ENCODE measurements at regions not wholly inside any gene's neighbourhood (a gene's known extent, or its start where the extent isn't known, plus 50 kb on each side); places are given as distances from the start of the nearest gene placed in this dataset.
"Not testable (repeated sequence)": the region's sequence is repeated elsewhere in the genome, so short reads cannot be mapped to it uniquely, and the experiment has no call there.

- no peak for TF ChIP-seq RARB (CRISPR knock-in tag; IDR thresholded peaks at IDR 0.05)
- TF ChIP-seq POU6F1 (CRISPR knock-in tag; IDR thresholded peaks at IDR 0.05; ENCODE audit: borderline replicate concordance, low read depth), result no peak
- no peak for TF ChIP-seq PATZ1 (CRISPR knock-in tag; IDR thresholded peaks at IDR 0.05; ENCODE audit: borderline replicate concordance)
- no peak for TF ChIP-seq OSR1 (CRISPR knock-in tag; IDR thresholded peaks at IDR 0.05)
- no peak for TF ChIP-seq PPARA (CRISPR knock-in tag; IDR thresholded peaks at IDR 0.05; ENCODE audit: borderline replicate concordance)
- TF ChIP-seq ISL1 (CRISPR knock-in tag; IDR thresholded peaks at IDR 0.05), result no peak
- no peak for TF ChIP-seq ZNF565 (CRISPR knock-in tag; conservative IDR thresholded peaks at IDR 0.05; ENCODE audit: low read depth)
- TF ChIP-seq ESRRG (CRISPR knock-in tag; IDR thresholded peaks at IDR 0.05), result no peak
- TF ChIP-seq ARNTL (CRISPR knock-in tag; IDR thresholded peaks at IDR 0.05; ENCODE audit: borderline replicate concordance, low read depth), result no peak
- no peak for TF ChIP-seq CSRNP3 (CRISPR knock-in tag; IDR thresholded peaks at IDR 0.05)
- TF ChIP-seq ZFP30 (CRISPR knock-in tag; IDR thresholded peaks at IDR 0.05), result no peak
- no peak for TF ChIP-seq ZC3H10 (CRISPR knock-in tag; IDR thresholded peaks at IDR 0.05)
- no peak for TF ChIP-seq ZFP3 (CRISPR knock-in tag; IDR thresholded peaks at IDR 0.05)
- TF ChIP-seq SNAI2 (CRISPR knock-in tag; IDR thresholded peaks at IDR 0.05), result no peak
- no peak for ATAC-seq
These were observed 90.3 kb downstream of the ATOH1 start for GRCh38 chr4:93918856-93919255.

GRCh38 chr4:93923570-93923969 is 95.0 kb downstream of the ATOH1 start:
- not testable (repeated sequence) for ATAC-seq

GRCh38 chr4:93947286-93947685 is 118.7 kb downstream of the ATOH1 start:
- TF ChIP-seq CSRNP3 (CRISPR knock-in tag; IDR thresholded peaks at IDR 0.05) (no peak), ZNF8 (CRISPR knock-in tag; IDR thresholded peaks at IDR 0.05) (no peak), RARB (CRISPR knock-in tag; IDR thresholded peaks at IDR 0.05) (no peak), ISL1 (CRISPR knock-in tag; IDR thresholded peaks at IDR 0.05) (no peak), ESRRG (CRISPR knock-in tag; IDR thresholded peaks at IDR 0.05) (no peak), ARNTL (CRISPR knock-in tag; IDR thresholded peaks at IDR 0.05; ENCODE audit: borderline replicate concordance, low read depth) (no peak), TOX (CRISPR knock-in tag; IDR thresholded peaks at IDR 0.05; ENCODE audit: borderline replicate concordance) (no peak), TCF4 (CRISPR knock-in tag; IDR thresholded peaks at IDR 0.05; ENCODE audit: borderline replicate concordance) (no peak), BACH2 (CRISPR knock-in tag; IDR thresholded peaks at IDR 0.05; ENCODE audit: borderline replicate concordance) (no peak), ZNF70 (CRISPR knock-in tag; IDR thresholded peaks at IDR 0.05) (no peak), ZNF565 (CRISPR knock-in tag; conservative IDR thresholded peaks at IDR 0.05; ENCODE audit: low read depth) (no peak), PATZ1 (CRISPR knock-in tag; IDR thresholded peaks at IDR 0.05; ENCODE audit: borderline replicate concordance) (no peak), ZFP30 (CRISPR knock-in tag; IDR thresholded peaks at IDR 0.05) (no peak), POU6F1 (CRISPR knock-in tag; IDR thresholded peaks at IDR 0.05; ENCODE audit: borderline replicate concordance, low read depth) (no peak), GLIS3 (CRISPR knock-in tag; IDR thresholded peaks at IDR 0.05) (no peak), ZC3H10 (CRISPR knock-in tag; IDR thresholded peaks at IDR 0.05) (no peak)
- ATAC-seq, result no peak

- ATAC-seq, result not testable (repeated sequence)
These were observed 121.7 kb downstream of the ATOH1 start for GRCh38 chr4:93950239-93950638.
